HCT116 (cell line): ENCODE measurements at regions not wholly inside any gene's neighbourhood (a gene's known extent, or its start where the extent isn't known, plus 50 kb on each side); places are given as distances from the start of the nearest gene placed in this dataset.
"Not testable (repeated sequence)": the region's sequence is repeated elsewhere in the genome, so short reads cannot be mapped to it uniquely, and the experiment has no call there.

Experiments
- CTCF ChIP-seq, 3 experiments: fragments of 200-600 bp in 1 of 3; sonication (generic) in 1 of 3; IDR thresholded peaks in 2 of 3; conservative IDR thresholded peaks in 1 of 3; 2 replicates each; pipeline ENCODE4 v1.5.1; 2012 to 2017; ENCODE audit warnings: low read depth in 2 of 3, low read length in 2 of 3, antibody characterized with exemption in 1 of 3, borderline replicate concordance in 1 of 3, control low read depth in 1 of 3, mild to moderate bottlenecking in 1 of 3, mixed read lengths in 1 of 3, mixed run types in 1 of 3, moderate library complexity in 1 of 3; ENCODE audit not compliant: insufficient read depth in 1 of 3
- EZH2 ChIP-seq: fragments of 200-600 bp; sonication (generic); IDR thresholded peaks from 2 replicates; pipeline ENCODE4 v1.6.1; 2017; ENCODE audit warnings: antibody characterized with exemption, mixed run types
- FOSL1 ChIP-seq: IDR thresholded peaks from 2 replicates; pipeline ENCODE4 v1.6.1; 2012; ENCODE audit warnings: low read depth
- MAX ChIP-seq: IDR thresholded peaks from 2 replicates; pipeline ENCODE4 v1.6.1; 2012
- POLR2A ChIP-seq: IDR thresholded peaks from 2 replicates; pipeline ENCODE4 v1.7.0; 2011; ENCODE audit warnings: borderline replicate concordance; ENCODE audit not compliant: insufficient read depth, insufficient read length; ENCODE audit errors: extremely low read depth
- SIN3A ChIP-seq: IDR thresholded peaks from 2 replicates; pipeline ENCODE4 v1.6.1; 2012; ENCODE audit warnings: low read depth
- SP1 ChIP-seq: IDR thresholded peaks from 2 replicates; pipeline ENCODE4 v1.6.1; 2012; ENCODE audit warnings: low read depth
- TCF7L2 ChIP-seq: IDR thresholded peaks from 2 replicates; pipeline ENCODE4 v1.7.0; 2011; ENCODE audit warnings: borderline replicate concordance, inconsistent platforms; ENCODE audit not compliant: insufficient read depth, insufficient read length; ENCODE audit errors: extremely low read depth
- ZFX ChIP-seq: fragments of 450-650 bp; IDR thresholded peaks from 2 replicates; pipeline ENCODE4 v1.6.1; 2017

- not testable (repeated sequence) for TF ChIP-seq SP1; CTCF (IDR thresholded peaks at IDR 0.05 in 2 of 3, conservative IDR thresholded peaks at IDR 0.05 in 1 of 3; ENCODE audit: borderline replicate concordance in 1 of 3, insufficient read depth in 1 of 3, low read depth in 2 of 3, low read length in 2 of 3); POLR2A; SIN3A; MAX; FOSL1; TCF7L2; EZH2; ZFX
Observed at GRCh38 chr21:6541036-6541435, 3980.3 kb upstream of the TPTE start.
